CD4-positive, alpha-beta T cell (primary cell): ENCODE measurements at regions not wholly inside any gene's neighbourhood (a gene's known extent, or its start where the extent isn't known, plus 50 kb on each side); places are given as distances from the start of the nearest gene placed in this dataset.

ENCODE experiments used
- ATAC-seq: fragments of 200-7000 bp; cut with Tn5 transposase; one replicate; pipeline ENCODE4 v1.10.0; 2022; ENCODE audit warnings: mild to moderate bottlenecking; ENCODE audit not compliant: poor library complexity
- CTCF ChIA-PET: fragments of 350-600 bp; sonication (Branson Sonifier 250); formaldehyde crosslinking; loops from one replicate; lab custom pipeline; 2021; ENCODE audit warnings: antibody characterized with exemption, inconsistent platforms; lab: Charles Lee
- POLR2A ChIA-PET: fragments of 350-600 bp; sonication (Branson Sonifier 250); formaldehyde crosslinking; loops from one replicate; lab custom pipeline; 2021; ENCODE audit warnings: antibody characterized with exemption, inconsistent platforms; lab: Charles Lee
- DNase-seq, 14 experiments: peaks; one replicate each; pipeline ENCODE4 v3.0.0-alpha.2; 2013 to 2020; ENCODE audit warnings: mixed read lengths in 2 of 14
- H3K27ac ChIP-seq, 2 donors: one replicate each; pipeline versions ENCODE4 v1.5.1 to v1.7.0; 2013; ENCODE audit warnings: low read length in 2 of 2, low read depth in 1 of 2, mild to moderate bottlenecking in 1 of 2
- H3K27me3 ChIP-seq, 2 experiments: 1 replicate in 1 of 2; 2 replicates in 1 of 2; pipeline versions ENCODE4 v1.6.1 to v1.7.0; 2013; ENCODE audit warnings: low read length in 2 of 2, control low read depth in 1 of 2, mild to moderate bottlenecking in 1 of 2, moderate library complexity in 1 of 2; ENCODE audit not compliant: insufficient read depth in 2 of 2, control insufficient read depth in 1 of 2
- H3K36me3 ChIP-seq: one replicate; pipeline ENCODE4 v1.6.1; 2013; ENCODE audit warnings: low read length, control low read depth; ENCODE audit not compliant: insufficient read depth
- H3K4me1 ChIP-seq: one replicate; pipeline ENCODE4 v1.6.1; 2013; ENCODE audit warnings: low read length, control low read depth; ENCODE audit not compliant: insufficient read depth
- H3K4me3 ChIP-seq: one replicate; pipeline ENCODE4 v1.5.1; 2013; ENCODE audit warnings: mild to moderate bottlenecking, low read length, moderate library complexity
- H3K9me3 ChIP-seq, 2 experiments: 1 replicate in 1 of 2; 2 replicates in 1 of 2; pipeline versions ENCODE4 v1.6.1 to v1.7.0; 2013; ENCODE audit warnings: low read length in 2 of 2, mild to moderate bottlenecking in 2 of 2, control low read depth in 1 of 2, moderate library complexity in 1 of 2; ENCODE audit not compliant: control insufficient read depth in 1 of 2, insufficient read depth in 1 of 2
- H3K27ac Mint-ChIP-seq: one replicate; pipeline ENCODE4 v1.8.0; 2020; ENCODE audit warnings: mixed read lengths
- H3K27me3 Mint-ChIP-seq: one replicate; pipeline ENCODE4 v1.8.0; 2021; ENCODE audit warnings: mixed read lengths
- H3K36me3 Mint-ChIP-seq: one replicate; pipeline ENCODE4 v1.8.0; 2021; ENCODE audit warnings: low read depth, mixed read lengths
- H3K4me1 Mint-ChIP-seq: one replicate; pipeline ENCODE4 v1.8.0; 2021; ENCODE audit warnings: low read depth, mixed read lengths
- H3K4me3 Mint-ChIP-seq: one replicate; pipeline ENCODE4 v1.8.0; 2020; ENCODE audit warnings: mild to moderate bottlenecking, mixed read lengths
- H3K9me3 Mint-ChIP-seq: one replicate; pipeline ENCODE4 v1.8.0; 2020; ENCODE audit warnings: mixed read lengths
- intact Hi-C, 2 experiments: fragments of 100-400 bp; cut with DNase I in 1 of 2; cut with micrococcal nuclease in 1 of 2; formaldehyde crosslinking; loops; one replicate each; pipeline versions ENCODE4 v1.15.1 to v1.9.0; 2023 to 2025; cut with DNase I, micrococcal nuclease
- TF ChIP-seq, protein P1 (sequence below): fragments of 200-600 bp; IDR thresholded peaks from one replicate; pipeline ENCODE4 v1.8.0; 2022; ENCODE audit warnings: antibody characterized with exemption, mild to moderate bottlenecking

- H3K9me3 ChIP-seq = peaks cover 0 to 7% of the 10 kb centered on the region in 2 experiments
- H3K27me3 Mint-ChIP-seq = peaks cover 6% of the 10 kb centered on the region
- DNase-seq (no peak), ATAC-seq (no peak)
- no peaks in the 10 kb centered on the region for H3K36me3 ChIP-seq
- no peak overlapping the region for H3K27ac ChIP-seq
- H3K4me3 ChIP-seq = no peak overlapping the region
- TF ChIP-seq, protein P1, sequence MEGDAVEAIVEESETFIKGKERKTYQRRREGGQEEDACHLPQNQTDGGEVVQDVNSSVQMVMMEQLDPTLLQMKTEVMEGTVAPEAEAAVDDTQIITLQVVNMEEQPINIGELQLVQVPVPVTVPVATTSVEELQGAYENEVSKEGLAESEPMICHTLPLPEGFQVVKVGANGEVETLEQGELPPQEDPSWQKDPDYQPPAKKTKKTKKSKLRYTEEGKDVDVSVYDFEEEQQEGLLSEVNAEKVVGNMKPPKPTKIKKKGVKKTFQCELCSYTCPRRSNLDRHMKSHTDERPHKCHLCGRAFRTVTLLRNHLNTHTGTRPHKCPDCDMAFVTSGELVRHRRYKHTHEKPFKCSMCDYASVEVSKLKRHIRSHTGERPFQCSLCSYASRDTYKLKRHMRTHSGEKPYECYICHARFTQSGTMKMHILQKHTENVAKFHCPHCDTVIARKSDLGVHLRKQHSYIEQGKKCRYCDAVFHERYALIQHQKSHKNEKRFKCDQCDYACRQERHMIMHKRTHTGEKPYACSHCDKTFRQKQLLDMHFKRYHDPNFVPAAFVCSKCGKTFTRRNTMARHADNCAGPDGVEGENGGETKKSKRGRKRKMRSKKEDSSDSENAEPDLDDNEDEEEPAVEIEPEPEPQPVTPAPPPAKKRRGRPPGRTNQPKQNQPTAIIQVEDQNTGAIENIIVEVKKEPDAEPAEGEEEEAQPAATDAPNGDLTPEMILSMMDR = no peak
- POLR2A ChIA-PET = no interaction called here
- H3K27me3 ChIP-seq = no peaks in the 10 kb centered on the region
- intact Hi-C loops = no loop called here
- no peaks in the 10 kb centered on the region for H3K4me1 ChIP-seq
- no peaks in the 10 kb centered on the region for H3K4me1 Mint-ChIP-seq
- H3K36me3 Mint-ChIP-seq = no peaks in the 10 kb centered on the region
- no peaks in the 10 kb centered on the region for H3K9me3 Mint-ChIP-seq
- no peak overlapping the region for H3K4me3 Mint-ChIP-seq
- H3K27ac Mint-ChIP-seq = no peak overlapping the region
- CTCF ChIA-PET = no interaction called here
Observed at GRCh38 chr6:43990627-43991619, 136.3 kb downstream of the MRPL14 start.

- CTCF ChIA-PET = no interaction called here
Observed at GRCh38 chr6:43990275-43990626, 137.0 kb downstream of the MRPL14 start.

DNA sequence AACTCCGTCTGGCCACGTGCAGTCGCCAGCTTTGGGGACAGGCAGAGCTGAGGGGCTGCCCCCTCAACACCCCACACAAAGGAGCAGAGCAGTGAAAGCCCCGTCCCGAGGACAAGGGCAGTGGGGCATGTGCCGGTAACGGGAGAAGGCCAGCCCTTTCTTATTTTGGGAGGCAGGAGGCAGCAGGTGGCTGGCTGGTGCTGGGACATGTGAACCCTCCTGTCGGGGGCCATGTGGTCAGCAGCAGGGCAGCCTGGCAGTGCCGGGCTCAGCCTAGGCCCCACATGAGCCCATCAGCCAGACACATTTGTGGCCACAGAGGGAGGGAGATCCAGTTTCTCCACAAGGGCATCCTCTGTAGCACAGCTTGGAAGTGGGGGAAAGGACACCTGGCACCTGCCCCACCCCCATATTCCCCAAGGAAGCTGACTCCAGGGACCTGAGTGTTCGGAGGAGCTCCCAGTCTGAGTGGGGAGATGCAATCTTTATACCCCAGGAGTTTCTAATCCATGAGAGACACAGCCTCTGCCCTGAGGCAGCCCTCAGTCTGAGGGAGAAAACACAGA lies 137.6 kb downstream of the MRPL14 start:
- Mint-ChIP-seq H3K36me3 (no peaks in the 10 kb centered on the region), H3K4me3 (no peak overlapping the region), H3K27ac (no peak overlapping the region), H3K4me1 (no peaks in the 10 kb centered on the region), H3K9me3 (no peaks in the 10 kb centered on the region), H3K27me3 (peaks cover 6% of the 10 kb centered on the region)
- no peak overlapping the region for H3K27ac ChIP-seq
- no peaks in the 10 kb centered on the region for H3K4me1 ChIP-seq
- no peak for ATAC-seq
- intact Hi-C loops = no loop called here
- no peaks in the 10 kb centered on the region for H3K36me3 ChIP-seq
- peaks cover 0 to 7% of the 10 kb centered on the region in 2 experiments for H3K9me3 ChIP-seq
- TF ChIP-seq, protein P1 = no peak
- CTCF ChIA-PET = no interaction called here
- H3K27me3 ChIP-seq = no peaks in the 10 kb centered on the region
- POLR2A ChIA-PET = no interaction called here
- no peak overlapping the region for H3K4me3 ChIP-seq
- no peak for DNase-seq

More at GRCh38 chr6:43990275-43990626, 137.0 kb downstream of the MRPL14 start:
- intact Hi-C loops = no loop called here
- Histone ChIP-seq H3K36me3 (no peaks in the 10 kb centered on the region), H3K4me1 (no peaks in the 10 kb centered on the region), H3K9me3 (peaks cover 0 to 7% of the 10 kb centered on the region in 2 experiments), H3K27me3 (no peaks in the 10 kb centered on the region), H3K27ac (no peak overlapping the region), H3K4me3 (no peak overlapping the region)
- Mint-ChIP-seq H3K4me3 (no peak overlapping the region), H3K27ac (no peak overlapping the region), H3K27me3 (peaks cover 6% of the 10 kb centered on the region), H3K9me3 (no peaks in the 10 kb centered on the region), H3K36me3 (no peaks in the 10 kb centered on the region), H3K4me1 (no peaks in the 10 kb centered on the region)
- no peak for DNase-seq
- TF ChIP-seq, protein P1 = no peak
- ATAC-seq = no peak
- POLR2A ChIA-PET = no interaction called here
